Mucosa of rectum (tissue), 2 donors: ENCODE measurements at regions not wholly inside any gene's neighbourhood (a gene's known extent, or its start where the extent isn't known, plus 50 kb on each side); places are given as distances from the start of the nearest gene placed in this dataset.
"Not testable (repeated sequence)": the region's sequence is repeated elsewhere in the genome, so short reads cannot be mapped to it uniquely, and the experiment has no call there.

Experiments used
- H3K27ac ChIP-seq, 2 donors: one replicate each; pipeline ENCODE4 v1.7.0; 2013; ENCODE audit warnings: inconsistent platforms in 2 of 2, low read depth in 2 of 2, low read length in 2 of 2
- H3K27me3 ChIP-seq, 2 donors: one replicate each; pipeline ENCODE4 v1.7.0; 2013; ENCODE audit warnings: low read length in 2 of 2; ENCODE audit not compliant: control insufficient read depth in 2 of 2, insufficient read depth in 2 of 2
- H3K36me3 ChIP-seq, 2 donors: one replicate each; pipeline ENCODE4 v1.7.0; 2013; ENCODE audit warnings: low read length in 2 of 2; ENCODE audit not compliant: control insufficient read depth in 2 of 2, insufficient read depth in 2 of 2
- H3K4me1 ChIP-seq, 2 donors: one replicate each; pipeline ENCODE4 v1.7.0; 2013; ENCODE audit warnings: low read length in 2 of 2, mild to moderate bottlenecking in 1 of 2; ENCODE audit not compliant: control insufficient read depth in 2 of 2, insufficient read depth in 2 of 2
- H3K4me3 ChIP-seq, 2 donors: one replicate each; pipeline ENCODE4 v1.7.0; 2013; ENCODE audit warnings: low read length in 2 of 2
- H3K9ac ChIP-seq, 2 donors: one replicate each; pipeline ENCODE4 v1.7.0; 2013; ENCODE audit warnings: low read length in 2 of 2, low read depth in 1 of 2, mild to moderate bottlenecking in 1 of 2
- H3K9me3 ChIP-seq, 2 donors: one replicate each; pipeline ENCODE4 v1.7.0; 2013; ENCODE audit warnings: low read length in 2 of 2; ENCODE audit not compliant: control insufficient read depth in 2 of 2
- donor health status: healthy.
- donor health status: Normal muscosa, but diverticular disease.

- Histone ChIP-seq H3K4me3 (no peak overlapping the region), H3K36me3 (no peaks in the 10 kb centered on the region), H3K27ac (no peak overlapping the region), H3K4me1 (no peaks in the 10 kb centered on the region), H3K27me3 (no peaks in the 10 kb centered on the region), H3K9me3 (no peaks in the 10 kb centered on the region), H3K9ac (no peak overlapping the region)
Measured at GRCh38 chr2:185279999-185280398, 458.6 kb upstream of the FSIP2 start.

GRCh38 chr2:185284696-185285095 is 453.9 kb upstream of the FSIP2 start:
- H3K9ac ChIP-seq: no peak overlapping the region
- H3K27ac ChIP-seq: no peak overlapping the region
- no peaks in the 10 kb centered on the region for H3K36me3 ChIP-seq
- H3K4me3 ChIP-seq: no peak overlapping the region
- H3K27me3 ChIP-seq: no peaks in the 10 kb centered on the region
- no peaks in the 10 kb centered on the region for H3K9me3 ChIP-seq
- H3K4me1 ChIP-seq: no peaks in the 10 kb centered on the region

- H3K27me3 ChIP-seq, H3K4me1 ChIP-seq: not testable (repeated sequence)
- H3K4me3 ChIP-seq: peak overlapping the region in 1 of 2 donors; percentile 39
Measured at GRCh38 chr2:185290012-185290411, 448.6 kb upstream of the FSIP2 start.

GRCh38 chr2:185291035-185291647 is 447.5 kb upstream of the FSIP2 start:
- Histone ChIP-seq H3K4me1 (no peaks in the 10 kb centered on the region), H3K27me3 (no peaks in the 10 kb centered on the region), H3K4me3 (no peak overlapping the region), H3K9me3 (no peaks in the 10 kb centered on the region), H3K9ac (no peak overlapping the region), H3K27ac (no peak overlapping the region), H3K36me3 (no peaks in the 10 kb centered on the region)

More at GRCh38 chr2:185290012-185290411, 448.6 kb upstream of the FSIP2 start:
- H3K36me3 ChIP-seq, H3K9ac ChIP-seq, H3K27ac ChIP-seq, H3K9me3 ChIP-seq: not testable (repeated sequence)

DNA sequence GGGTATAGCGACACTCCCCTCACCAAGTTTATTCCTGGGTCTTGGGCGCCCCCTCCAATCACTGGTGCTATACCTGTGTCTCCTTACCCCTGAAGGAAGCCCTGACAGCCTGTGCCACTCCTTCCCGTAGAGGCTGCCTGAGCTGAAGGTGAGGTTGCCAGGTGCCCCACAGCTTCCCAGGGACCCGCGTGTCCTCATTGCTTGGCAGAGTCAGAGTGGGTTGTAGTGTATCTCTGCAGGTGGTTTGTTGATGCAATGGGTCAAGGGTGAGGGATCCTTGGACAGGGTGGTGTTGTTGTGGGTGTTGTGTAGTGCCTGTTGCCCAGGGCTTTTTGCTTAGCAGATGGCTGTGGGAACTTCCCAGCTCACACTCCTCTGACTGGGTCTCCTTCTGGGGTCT is 438.7 kb upstream of the FSIP2 start:
- H3K4me3 ChIP-seq: no peak overlapping the region
- no peaks in the 10 kb centered on the region for H3K27me3 ChIP-seq
- no peaks in the 10 kb centered on the region for H3K4me1 ChIP-seq
- H3K9ac ChIP-seq: no peak overlapping the region
- H3K27ac ChIP-seq: no peak overlapping the region
- no peaks in the 10 kb centered on the region for H3K36me3 ChIP-seq
- no peaks in the 10 kb centered on the region for H3K9me3 ChIP-seq

DNA sequence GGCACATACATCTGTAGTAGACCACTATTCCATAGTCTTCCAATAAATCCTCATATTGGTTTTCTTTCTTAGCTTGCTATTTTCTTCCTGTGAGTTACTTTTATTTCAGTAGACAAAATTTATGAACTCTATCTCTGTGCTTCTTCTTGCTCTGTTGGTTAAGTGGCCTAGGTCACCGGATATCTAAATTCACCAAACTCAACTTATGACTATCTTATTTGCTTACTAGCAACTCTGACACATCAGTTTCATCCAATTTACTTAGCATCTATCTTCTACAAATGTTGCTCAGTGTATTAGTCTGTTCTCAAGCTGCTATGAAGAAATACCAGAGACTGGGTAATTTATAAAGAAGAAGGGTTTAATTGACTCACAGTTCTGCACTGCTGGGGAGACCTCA is 432.5 kb upstream of the FSIP2 start:
- no peak overlapping the region for H3K27ac ChIP-seq
- no peak overlapping the region for H3K4me3 ChIP-seq
- no peaks in the 10 kb centered on the region for H3K9me3 ChIP-seq
- no peaks in the 10 kb centered on the region for H3K4me1 ChIP-seq
- H3K36me3 ChIP-seq: no peaks in the 10 kb centered on the region
- no peak overlapping the region for H3K9ac ChIP-seq
- H3K27me3 ChIP-seq: no peaks in the 10 kb centered on the region

DNA sequence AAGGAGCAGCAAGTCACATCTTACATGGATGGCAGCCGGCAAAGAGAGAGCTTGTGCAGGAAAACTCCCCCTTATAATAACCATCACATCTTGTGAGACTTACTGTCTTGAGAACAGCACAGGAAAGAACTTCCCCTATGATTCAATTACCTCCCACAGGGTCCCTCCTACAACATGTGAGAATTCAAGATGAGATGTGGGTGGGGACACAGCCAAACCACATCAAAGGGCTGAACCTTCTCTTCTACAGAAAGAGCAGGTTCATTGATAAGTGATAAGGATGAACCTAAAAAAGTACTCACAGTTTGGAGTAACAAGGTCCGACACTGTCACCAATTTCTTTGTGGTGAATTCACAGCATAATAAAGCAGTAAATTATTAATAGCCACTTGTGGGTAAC is 422.2 kb upstream of the FSIP2 start:
- Histone ChIP-seq H3K9me3 (no peaks in the 10 kb centered on the region), H3K27ac (no peak overlapping the region), H3K27me3 (no peaks in the 10 kb centered on the region), H3K9ac (no peak overlapping the region), H3K36me3 (no peaks in the 10 kb centered on the region), H3K4me1 (no peaks in the 10 kb centered on the region), H3K4me3 (no peak overlapping the region)

GRCh38 chr2:185318271-185318724 is 420.3 kb upstream of the FSIP2 start:
- Histone ChIP-seq H3K27ac (no peak overlapping the region), H3K4me3 (no peak overlapping the region)

GRCh38 chr2:185335879-185336278 is 402.7 kb upstream of the FSIP2 start:
- Histone ChIP-seq H3K27me3 (no peaks in the 10 kb centered on the region), H3K4me1 (no peaks in the 10 kb centered on the region), H3K9ac (no peak overlapping the region), H3K4me3 (no peak overlapping the region), H3K36me3 (no peaks in the 10 kb centered on the region), H3K9me3 (no peaks in the 10 kb centered on the region), H3K27ac (no peak overlapping the region)

More at GRCh38 chr2:185318271-185318724, 420.3 kb upstream of the FSIP2 start:
- no peaks in the 10 kb centered on the region for H3K9me3 ChIP-seq
- H3K27me3 ChIP-seq: no peaks in the 10 kb centered on the region
- no peaks in the 10 kb centered on the region for H3K36me3 ChIP-seq
- H3K9ac ChIP-seq: no peak overlapping the region
- no peaks in the 10 kb centered on the region for H3K4me1 ChIP-seq

- Histone ChIP-seq H3K9ac (no peak overlapping the region), H3K4me3 (no peak overlapping the region), H3K36me3 (no peaks in the 10 kb centered on the region)
Measured at GRCh38 chr2:185337033-185337432, 401.6 kb upstream of the FSIP2 start.

GRCh38 chr2:185338104-185338503 is 400.5 kb upstream of the FSIP2 start:
- no peaks in the 10 kb centered on the region for H3K36me3 ChIP-seq

More at GRCh38 chr2:185337033-185337432, 401.6 kb upstream of the FSIP2 start:
- Histone ChIP-seq H3K4me1 (no peaks in the 10 kb centered on the region), H3K27me3 (no peaks in the 10 kb centered on the region), H3K27ac (no peak overlapping the region), H3K9me3 (no peaks in the 10 kb centered on the region)

More at GRCh38 chr2:185338104-185338503, 400.5 kb upstream of the FSIP2 start:
- H3K9ac ChIP-seq: no peak overlapping the region
- H3K27ac ChIP-seq: no peak overlapping the region
- no peaks in the 10 kb centered on the region for H3K4me1 ChIP-seq
- no peaks in the 10 kb centered on the region for H3K27me3 ChIP-seq
- no peak overlapping the region for H3K4me3 ChIP-seq
- H3K9me3 ChIP-seq: no peaks in the 10 kb centered on the region
